Adrenal gland (tissue), 9 donors: ENCODE measurements at regions not wholly inside any gene's neighbourhood (a gene's known extent, or its start where the extent isn't known, plus 50 kb on each side); places are given as distances from the start of the nearest gene placed in this dataset.

Experiments
- DNase-seq, 7 donors: peaks; one replicate each; pipeline ENCODE4 v3.0.0-alpha.2; 2019 to 2020
- H3K27ac ChIP-seq, 5 donors: fragments of 200-600 bp; sonication (generic) in 4 of 5; 1 replicate in 3 of 5; 2 replicates in 2 of 5; pipeline versions ENCODE4 v1.5.1 to v1.8.0; 2016 to 2020; ENCODE audit warnings: mild to moderate bottlenecking in 1 of 5
- H3K27me3 ChIP-seq: fragments of 200-600 bp; 2 replicates; pipeline ENCODE4 v1.8.0; 2021
- H3K36me3 ChIP-seq, 2 donors: fragments of 200-600 bp; replicated peaks in 1 of 2; 1 replicate in 1 of 2; 2 replicates in 1 of 2; pipeline versions ENCODE4 v1.5.1 to v1.8.0; 2018 to 2022
- H3K4me1 ChIP-seq, 2 donors: fragments of 200-600 bp; replicated peaks in 1 of 2; 1 replicate in 1 of 2; 2 replicates in 1 of 2; pipeline versions ENCODE4 v1.5.1 to v1.8.0; 2018 to 2021
- H3K4me3 ChIP-seq, 4 donors: fragments of 200-600 bp; sonication (generic) in 3 of 4; one replicate each; pipeline ENCODE4 v1.5.1; 2016 to 2018
- H3K9me3 ChIP-seq, 3 donors: fragments of 200-600 bp; sonication (generic) in 1 of 3; replicated peaks in 1 of 3; 1 replicate in 2 of 3; 2 replicates in 1 of 3; pipeline versions ENCODE4 v1.5.1 to v1.8.0; 2016 to 2021
- POLR2A ChIP-seq, 2 donors: fragments of 450-650 bp; IDR thresholded peaks; one replicate each; pipeline ENCODE4 v1.6.1; 2017; ENCODE audit warnings: antibody characterized with exemption in 2 of 2, mild to moderate bottlenecking in 2 of 2, moderate library complexity in 1 of 2
- WGBS, 4 donors: extraction: QIAGEN DNeasy Blood & Tissue Kit in 2 of 4; methylation state at CpG; one replicate each; pipeline versions ENCODE4 v1.1.5 to v1.1.7; 2013 to 2017; 5-methylcytosine and 5-hydroxymethylcytosine counted together
- intact Hi-C, 2 donors: fragments of 100-400 bp; cut with DNase I; formaldehyde crosslinking; loops; one replicate each; pipeline versions ENCODE4 v1.14.1 to v1.15.0; 2022 to 2023
- TF ChIP-seq, protein P1 (sequence below), 6 experiments: fragments of 450-650 bp in 4 of 6; fragments of 200-600 bp in 2 of 6; sonication (generic) in 1 of 6; IDR thresholded peaks; 1 replicate in 5 of 6; 2 replicates in 1 of 6; pipeline versions ENCODE4 v1.5.1 to v1.8.0; 2016 to 2021; ENCODE audit warnings: antibody characterized with exemption in 6 of 6, mild to moderate bottlenecking in 2 of 6, moderate library complexity in 1 of 6
- donor health status: healthy with polysubstance abuse.
- donor health status: Bipolar disorder and iron deficiency.
- donor health status: DM: yes; HTN: yes; CAD: no.
- donor health status: DM: no; HTN: no; CAD: no.
- donor health status: DM: no; HTN: no; CAD: no.

DNA sequence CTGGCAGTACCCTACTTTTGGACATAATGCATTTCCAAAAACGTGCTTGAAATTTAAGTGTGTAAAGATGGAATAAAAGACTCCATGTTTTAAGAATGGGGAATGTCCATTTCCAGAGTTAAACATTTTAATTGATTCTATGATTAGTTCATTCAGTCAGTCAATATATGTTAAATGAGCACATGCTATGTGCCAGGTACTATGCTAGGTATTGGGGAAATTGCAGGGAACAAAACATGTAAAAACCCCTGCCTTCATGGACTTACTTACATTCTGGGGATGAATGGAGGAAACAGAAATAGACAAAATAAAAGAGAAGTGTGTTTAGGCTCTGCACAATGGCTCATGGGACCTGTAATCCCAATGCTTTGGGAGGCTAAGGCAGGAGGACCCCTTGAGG, 288.6 kb downstream of the MTX2 start:
- Histone ChIP-seq H3K27me3 (no peaks in the 10 kb centered on the region), H3K4me3 (no peak overlapping the region), H3K4me1 (peaks cover 0 to 14% of the 10 kb centered on the region in 2 donors), H3K9me3 (no peaks in the 10 kb centered on the region), H3K27ac (no peak overlapping the region), H3K36me3 (no peaks in the 10 kb centered on the region)
- 76 to 97% (median 91%) methylated on average over 1 of the region's 1 CpG for WGBS, 4 donors
- no peak for DNase-seq
- TF ChIP-seq, protein P1, sequence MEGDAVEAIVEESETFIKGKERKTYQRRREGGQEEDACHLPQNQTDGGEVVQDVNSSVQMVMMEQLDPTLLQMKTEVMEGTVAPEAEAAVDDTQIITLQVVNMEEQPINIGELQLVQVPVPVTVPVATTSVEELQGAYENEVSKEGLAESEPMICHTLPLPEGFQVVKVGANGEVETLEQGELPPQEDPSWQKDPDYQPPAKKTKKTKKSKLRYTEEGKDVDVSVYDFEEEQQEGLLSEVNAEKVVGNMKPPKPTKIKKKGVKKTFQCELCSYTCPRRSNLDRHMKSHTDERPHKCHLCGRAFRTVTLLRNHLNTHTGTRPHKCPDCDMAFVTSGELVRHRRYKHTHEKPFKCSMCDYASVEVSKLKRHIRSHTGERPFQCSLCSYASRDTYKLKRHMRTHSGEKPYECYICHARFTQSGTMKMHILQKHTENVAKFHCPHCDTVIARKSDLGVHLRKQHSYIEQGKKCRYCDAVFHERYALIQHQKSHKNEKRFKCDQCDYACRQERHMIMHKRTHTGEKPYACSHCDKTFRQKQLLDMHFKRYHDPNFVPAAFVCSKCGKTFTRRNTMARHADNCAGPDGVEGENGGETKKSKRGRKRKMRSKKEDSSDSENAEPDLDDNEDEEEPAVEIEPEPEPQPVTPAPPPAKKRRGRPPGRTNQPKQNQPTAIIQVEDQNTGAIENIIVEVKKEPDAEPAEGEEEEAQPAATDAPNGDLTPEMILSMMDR (IDR thresholded peaks at IDR 0.05), result no peak
- TF ChIP-seq POLR2A (IDR thresholded peaks at IDR 0.05), result no peak
- intact Hi-C loops, result loop anchor here (5.0 to 10.0 kb wide), 3 partner anchors 103 to 431 kb away; partner anchors contain the start of gene HOXD8 (in 1 of the 2)

DNA sequence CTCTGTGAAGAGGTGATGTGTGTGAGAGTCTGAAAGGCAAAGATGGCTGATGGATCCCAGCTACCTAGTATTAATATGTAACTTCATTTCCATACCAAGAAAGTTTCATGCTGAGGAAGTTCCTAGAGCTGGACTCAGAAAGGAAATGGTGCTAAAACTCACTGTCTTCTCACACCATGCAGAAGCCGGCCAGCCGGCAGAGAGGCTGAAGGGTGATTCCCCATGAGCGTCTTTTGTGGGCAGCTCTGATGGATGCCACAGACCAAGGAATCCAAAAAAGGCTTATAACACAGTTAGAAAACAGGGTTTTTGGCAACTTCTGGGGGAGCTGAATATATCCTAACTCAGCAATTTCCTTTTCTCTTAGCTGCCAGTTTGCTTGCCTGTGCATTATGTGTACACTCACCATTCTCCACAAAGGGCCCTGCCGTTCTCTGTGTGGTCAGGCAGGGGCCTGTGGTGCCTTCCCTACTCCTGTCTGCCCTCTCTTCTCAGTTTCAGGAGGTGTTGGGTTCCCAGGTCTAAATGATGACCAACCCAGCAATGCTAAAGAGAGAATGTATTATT, 289.4 kb downstream of the MTX2 start:
- H3K4me3 ChIP-seq, result no peak overlapping the region
- DNase-seq, result no peak
- WGBS, 4 donors, result 78 to 84% (median 83%) methylated on average over 4 of the region's 4 CpGs
- H3K4me1 ChIP-seq, result peaks cover 0 to 7% of the 10 kb centered on the region in 2 donors
- intact Hi-C loops, result loop anchor here (5.0 to 10.0 kb wide), 3 partner anchors 104 to 431 kb away; partner anchors contain the start of gene HOXD8 (in 1 of the 2)
- H3K27ac ChIP-seq, result no peak overlapping the region
- H3K9me3 ChIP-seq, result no peaks in the 10 kb centered on the region
- no peaks in the 10 kb centered on the region for H3K27me3 ChIP-seq
- H3K36me3 ChIP-seq, result no peaks in the 10 kb centered on the region
- TF ChIP-seq, protein P1 (IDR thresholded peaks at IDR 0.05), result no peak
- TF ChIP-seq POLR2A (IDR thresholded peaks at IDR 0.05), result no peak

DNA sequence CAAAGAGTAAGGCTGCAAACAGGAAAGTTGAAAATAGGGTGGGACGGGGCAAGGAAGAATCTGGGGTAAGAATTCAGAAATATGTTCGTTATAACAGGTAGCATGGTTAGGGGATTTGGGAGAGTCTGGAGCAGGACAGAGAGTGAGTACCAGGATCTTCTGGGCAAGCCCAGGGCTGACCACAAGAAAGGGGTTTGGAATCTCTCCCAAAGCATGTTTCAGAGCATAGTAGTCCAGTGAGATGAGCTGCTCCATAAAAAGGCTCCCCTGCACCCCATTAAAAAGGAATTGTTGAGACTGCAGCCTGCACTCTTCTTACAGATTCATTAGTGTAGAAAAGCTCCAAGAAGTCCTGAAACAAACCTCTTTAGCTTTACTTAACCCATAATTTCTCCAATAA, 291.1 kb downstream of the MTX2 start:
- no peak for DNase-seq
- H3K27me3 ChIP-seq, result no peaks in the 10 kb centered on the region
- no peaks in the 10 kb centered on the region for H3K4me1 ChIP-seq
- H3K9me3 ChIP-seq, result no peaks in the 10 kb centered on the region
- intact Hi-C loops, result loop anchor here in 1 of 2 donors (10.0 kb wide), 1 partner anchor 75 kb away; no protein-coding TSS in a partner anchor
- no peaks in the 10 kb centered on the region for H3K36me3 ChIP-seq
- TF ChIP-seq, protein P1 (IDR thresholded peaks at IDR 0.05), result no peak
- TF ChIP-seq POLR2A (IDR thresholded peaks at IDR 0.05), result no peak
- no peak overlapping the region for H3K4me3 ChIP-seq
- 45 to 81% (median 49%) methylated on average over 1 to 2 of the region's 2 CpGs for WGBS, 4 donors
- no peak overlapping the region for H3K27ac ChIP-seq

DNA sequence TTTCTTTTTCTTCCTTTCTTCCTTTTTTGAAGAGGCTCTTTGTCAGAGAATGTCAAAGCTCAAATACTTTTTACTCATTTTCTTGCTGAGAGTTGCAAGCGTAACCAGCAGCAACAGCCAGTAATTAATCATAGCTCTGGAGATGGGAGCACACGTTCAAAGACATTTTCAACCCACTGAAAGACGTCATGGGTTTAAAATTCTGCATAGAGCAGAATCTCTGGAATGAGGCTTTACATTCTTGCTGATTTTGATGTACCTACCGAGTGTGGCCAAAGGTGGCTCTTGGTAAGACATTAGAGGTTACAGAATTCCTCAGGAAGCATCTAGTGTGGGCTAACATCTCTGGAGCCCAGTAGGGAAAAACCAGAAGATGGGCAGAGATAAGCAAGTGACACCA, 292.5 kb downstream of the MTX2 start:
- no peak for DNase-seq
- Histone ChIP-seq H3K4me3 (no peak overlapping the region), H3K36me3 (no peaks in the 10 kb centered on the region), H3K27ac (no peak overlapping the region), H3K27me3 (no peaks in the 10 kb centered on the region), H3K9me3 (no peaks in the 10 kb centered on the region), H3K4me1 (no peaks in the 10 kb centered on the region)
- intact Hi-C loops, result loop anchor here in 1 of 2 donors (10.0 kb wide), 1 partner anchor 73 kb away; no protein-coding TSS in a partner anchor
- TF ChIP-seq, protein P1 (IDR thresholded peaks at IDR 0.05), result no peak
- no peak for TF ChIP-seq POLR2A (IDR thresholded peaks at IDR 0.05)
- 33 to 50% (median 39%) methylated on average over 4 of the region's 4 CpGs for WGBS, 4 donors
